Suprapubic skin (tissue), 3 donors: ENCODE measurements at regions not wholly inside any gene's neighbourhood (a gene's known extent, or its start where the extent isn't known, plus 50 kb on each side); places are given as distances from the start of the nearest gene placed in this dataset.

Experiments used
- POLR2A ChIP-seq, 2 donors: fragments of 450-650 bp; IDR thresholded peaks; one replicate each; pipeline ENCODE4 v1.6.1; 2017; ENCODE audit warnings: antibody characterized with exemption in 2 of 2, mild to moderate bottlenecking in 2 of 2, moderate library complexity in 2 of 2
- TF ChIP-seq, protein P1 (sequence below), 2 donors: fragments of 200-600 bp in 1 of 2; fragments of 450-650 bp in 1 of 2; sonication (generic) in 1 of 2; IDR thresholded peaks; one replicate each; pipeline ENCODE4 v1.5.1; 2016 to 2019; ENCODE audit warnings: antibody characterized with exemption in 2 of 2, mild to moderate bottlenecking in 1 of 2, moderate library complexity in 1 of 2

DNA sequence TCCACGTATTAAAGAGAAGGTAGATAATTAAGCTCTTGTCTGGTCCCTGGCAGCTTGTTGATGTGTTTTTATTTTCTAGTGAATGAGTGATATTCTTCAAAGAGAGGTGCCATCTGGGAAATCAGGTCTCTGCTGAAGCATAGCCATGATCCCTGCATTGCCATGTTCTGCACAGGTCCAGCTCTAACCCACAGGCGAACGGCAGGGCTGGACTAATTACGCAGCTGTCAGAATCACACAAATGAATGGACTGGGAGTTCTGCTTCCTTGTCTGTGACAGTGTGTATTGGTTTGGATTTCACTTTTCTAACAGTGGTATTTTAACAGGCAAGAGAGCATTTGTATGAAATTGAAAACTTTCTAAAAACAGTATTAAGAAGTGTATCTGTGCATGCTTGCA, 235.6 kb downstream of the FAT3 start:
- TF ChIP-seq, protein P1, sequence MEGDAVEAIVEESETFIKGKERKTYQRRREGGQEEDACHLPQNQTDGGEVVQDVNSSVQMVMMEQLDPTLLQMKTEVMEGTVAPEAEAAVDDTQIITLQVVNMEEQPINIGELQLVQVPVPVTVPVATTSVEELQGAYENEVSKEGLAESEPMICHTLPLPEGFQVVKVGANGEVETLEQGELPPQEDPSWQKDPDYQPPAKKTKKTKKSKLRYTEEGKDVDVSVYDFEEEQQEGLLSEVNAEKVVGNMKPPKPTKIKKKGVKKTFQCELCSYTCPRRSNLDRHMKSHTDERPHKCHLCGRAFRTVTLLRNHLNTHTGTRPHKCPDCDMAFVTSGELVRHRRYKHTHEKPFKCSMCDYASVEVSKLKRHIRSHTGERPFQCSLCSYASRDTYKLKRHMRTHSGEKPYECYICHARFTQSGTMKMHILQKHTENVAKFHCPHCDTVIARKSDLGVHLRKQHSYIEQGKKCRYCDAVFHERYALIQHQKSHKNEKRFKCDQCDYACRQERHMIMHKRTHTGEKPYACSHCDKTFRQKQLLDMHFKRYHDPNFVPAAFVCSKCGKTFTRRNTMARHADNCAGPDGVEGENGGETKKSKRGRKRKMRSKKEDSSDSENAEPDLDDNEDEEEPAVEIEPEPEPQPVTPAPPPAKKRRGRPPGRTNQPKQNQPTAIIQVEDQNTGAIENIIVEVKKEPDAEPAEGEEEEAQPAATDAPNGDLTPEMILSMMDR (IDR thresholded peaks at IDR 0.05): no peak
- no peak for TF ChIP-seq POLR2A (IDR thresholded peaks at IDR 0.05)
